HL-60 (cell line): ENCODE measurements at regions not wholly inside any gene's neighbourhood (a gene's known extent, or its start where the extent isn't known, plus 50 kb on each side); places are given as distances from the start of the nearest gene placed in this dataset.

Source experiments
- POLR2AphosphoS5 ChIP-seq: IDR thresholded peaks from 2 replicates; pipeline ENCODE4 v1.6.1; 2012; ENCODE audit warnings: low read depth
- SPI1 ChIP-seq: IDR thresholded peaks from 2 replicates; pipeline ENCODE4 v1.6.1; 2012; ENCODE audit warnings: low read depth, mild to moderate bottlenecking, borderline replicate concordance
- TF ChIP-seq, protein P1 (sequence below): IDR thresholded peaks from one replicate; pipeline ENCODE4 v1.5.1; 2011; ENCODE audit warnings: low read length, control low read depth, inconsistent platforms; ENCODE audit not compliant: insufficient read depth
- TF ChIP-seq, protein P2 (sequence below): IDR thresholded peaks from 2 replicates; pipeline ENCODE4 v1.6.1; 2012; ENCODE audit warnings: low read depth; ENCODE audit not compliant: insufficient replicate concordance

DNA sequence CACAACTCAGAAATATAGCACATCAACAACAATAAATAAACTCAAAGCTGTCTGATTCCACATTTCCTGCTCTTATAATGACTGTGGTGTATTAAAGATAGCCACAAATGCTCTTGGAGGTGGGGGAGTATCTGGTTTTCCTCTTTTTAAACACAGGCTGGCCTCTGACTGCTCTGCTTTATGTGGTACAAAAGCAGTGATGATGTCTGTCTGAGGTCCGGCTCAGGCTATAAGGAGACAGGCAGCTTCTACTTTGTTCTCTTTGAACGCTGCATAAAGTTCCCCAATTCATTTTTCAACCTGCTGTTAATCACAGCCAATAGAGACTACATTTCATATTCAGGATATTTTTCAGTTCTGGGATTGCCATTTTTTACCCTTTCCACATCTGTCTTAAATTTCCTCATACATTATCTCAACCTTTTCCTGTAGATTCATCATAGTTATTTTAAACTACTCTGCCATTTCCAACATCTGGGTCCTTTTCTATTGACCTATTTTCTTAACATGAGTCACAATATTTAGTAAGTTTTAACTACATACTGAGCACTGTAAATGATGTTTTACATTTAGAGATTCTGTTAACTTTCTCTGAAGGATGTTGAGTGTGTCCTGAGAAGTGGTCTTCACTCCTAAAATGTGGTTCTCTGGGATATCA, 64.9 kb downstream of the CRPPA start:
- TF ChIP-seq, protein P1, sequence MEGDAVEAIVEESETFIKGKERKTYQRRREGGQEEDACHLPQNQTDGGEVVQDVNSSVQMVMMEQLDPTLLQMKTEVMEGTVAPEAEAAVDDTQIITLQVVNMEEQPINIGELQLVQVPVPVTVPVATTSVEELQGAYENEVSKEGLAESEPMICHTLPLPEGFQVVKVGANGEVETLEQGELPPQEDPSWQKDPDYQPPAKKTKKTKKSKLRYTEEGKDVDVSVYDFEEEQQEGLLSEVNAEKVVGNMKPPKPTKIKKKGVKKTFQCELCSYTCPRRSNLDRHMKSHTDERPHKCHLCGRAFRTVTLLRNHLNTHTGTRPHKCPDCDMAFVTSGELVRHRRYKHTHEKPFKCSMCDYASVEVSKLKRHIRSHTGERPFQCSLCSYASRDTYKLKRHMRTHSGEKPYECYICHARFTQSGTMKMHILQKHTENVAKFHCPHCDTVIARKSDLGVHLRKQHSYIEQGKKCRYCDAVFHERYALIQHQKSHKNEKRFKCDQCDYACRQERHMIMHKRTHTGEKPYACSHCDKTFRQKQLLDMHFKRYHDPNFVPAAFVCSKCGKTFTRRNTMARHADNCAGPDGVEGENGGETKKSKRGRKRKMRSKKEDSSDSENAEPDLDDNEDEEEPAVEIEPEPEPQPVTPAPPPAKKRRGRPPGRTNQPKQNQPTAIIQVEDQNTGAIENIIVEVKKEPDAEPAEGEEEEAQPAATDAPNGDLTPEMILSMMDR: no peak
- TF ChIP-seq SPI1 (no peak), POLR2AphosphoS5 (no peak)
- TF ChIP-seq, protein P2, sequence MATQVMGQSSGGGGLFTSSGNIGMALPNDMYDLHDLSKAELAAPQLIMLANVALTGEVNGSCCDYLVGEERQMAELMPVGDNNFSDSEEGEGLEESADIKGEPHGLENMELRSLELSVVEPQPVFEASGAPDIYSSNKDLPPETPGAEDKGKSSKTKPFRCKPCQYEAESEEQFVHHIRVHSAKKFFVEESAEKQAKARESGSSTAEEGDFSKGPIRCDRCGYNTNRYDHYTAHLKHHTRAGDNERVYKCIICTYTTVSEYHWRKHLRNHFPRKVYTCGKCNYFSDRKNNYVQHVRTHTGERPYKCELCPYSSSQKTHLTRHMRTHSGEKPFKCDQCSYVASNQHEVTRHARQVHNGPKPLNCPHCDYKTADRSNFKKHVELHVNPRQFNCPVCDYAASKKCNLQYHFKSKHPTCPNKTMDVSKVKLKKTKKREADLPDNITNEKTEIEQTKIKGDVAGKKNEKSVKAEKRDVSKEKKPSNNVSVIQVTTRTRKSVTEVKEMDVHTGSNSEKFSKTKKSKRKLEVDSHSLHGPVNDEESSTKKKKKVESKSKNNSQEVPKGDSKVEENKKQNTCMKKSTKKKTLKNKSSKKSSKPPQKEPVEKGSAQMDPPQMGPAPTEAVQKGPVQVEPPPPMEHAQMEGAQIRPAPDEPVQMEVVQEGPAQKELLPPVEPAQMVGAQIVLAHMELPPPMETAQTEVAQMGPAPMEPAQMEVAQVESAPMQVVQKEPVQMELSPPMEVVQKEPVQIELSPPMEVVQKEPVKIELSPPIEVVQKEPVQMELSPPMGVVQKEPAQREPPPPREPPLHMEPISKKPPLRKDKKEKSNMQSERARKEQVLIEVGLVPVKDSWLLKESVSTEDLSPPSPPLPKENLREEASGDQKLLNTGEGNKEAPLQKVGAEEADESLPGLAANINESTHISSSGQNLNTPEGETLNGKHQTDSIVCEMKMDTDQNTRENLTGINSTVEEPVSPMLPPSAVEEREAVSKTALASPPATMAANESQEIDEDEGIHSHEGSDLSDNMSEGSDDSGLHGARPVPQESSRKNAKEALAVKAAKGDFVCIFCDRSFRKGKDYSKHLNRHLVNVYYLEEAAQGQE: no peak
